GM19455 (cell line): ENCODE measurements at regions not wholly inside any gene's neighbourhood (a gene's known extent, or its start where the extent isn't known, plus 50 kb on each side); places are given as distances from the start of the nearest gene placed in this dataset.

Experiments
- ATAC-seq: cut with Tn5 transposase; IDR thresholded peaks from one replicate; pipeline ENCODE4 v1.9.1; 2021; ENCODE audit not compliant: unreplicated experiment

DNA sequence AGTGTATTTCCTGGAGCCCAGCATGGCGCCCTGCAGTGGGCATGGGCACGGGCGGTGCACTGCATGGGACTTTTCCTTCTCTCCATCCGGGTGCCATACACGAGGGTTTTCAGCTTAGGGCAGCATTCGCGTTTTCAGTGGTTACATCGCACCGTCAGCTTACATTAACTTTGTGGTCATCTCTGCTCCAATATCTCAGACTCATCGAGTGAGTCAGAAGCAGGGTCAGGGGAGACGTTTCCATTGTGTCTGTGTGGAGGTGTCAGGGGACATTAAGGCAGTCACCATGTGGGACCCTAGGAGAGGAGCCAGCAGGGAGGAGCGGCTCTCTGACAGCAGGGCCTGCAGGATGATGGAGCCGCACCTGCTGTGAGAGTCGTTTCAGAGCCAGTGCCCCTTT, 541.0 kb downstream of the FGF9 start:
- no peak for ATAC-seq

DNA sequence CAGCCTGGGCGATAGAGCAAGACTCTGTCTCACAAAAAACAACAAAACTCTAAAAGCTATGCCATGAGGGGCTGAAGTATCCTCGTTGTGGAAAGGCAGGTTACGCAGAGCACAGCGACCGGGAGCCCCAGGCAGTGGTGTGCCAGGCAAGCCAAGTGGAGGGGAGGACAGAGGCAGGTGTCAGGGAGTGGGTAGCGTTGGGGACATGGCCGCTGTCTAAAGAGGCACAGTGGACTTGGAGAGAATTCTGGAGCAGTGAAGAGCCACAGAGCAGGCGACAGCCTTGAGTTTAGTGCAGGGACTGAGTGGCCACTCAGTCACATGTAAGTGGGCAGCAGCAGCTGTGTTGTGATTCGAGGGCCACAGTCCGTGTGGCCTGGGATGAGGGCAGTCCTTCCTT, 541.7 kb downstream of the FGF9 start:
- ATAC-seq, result no peak

DNA sequence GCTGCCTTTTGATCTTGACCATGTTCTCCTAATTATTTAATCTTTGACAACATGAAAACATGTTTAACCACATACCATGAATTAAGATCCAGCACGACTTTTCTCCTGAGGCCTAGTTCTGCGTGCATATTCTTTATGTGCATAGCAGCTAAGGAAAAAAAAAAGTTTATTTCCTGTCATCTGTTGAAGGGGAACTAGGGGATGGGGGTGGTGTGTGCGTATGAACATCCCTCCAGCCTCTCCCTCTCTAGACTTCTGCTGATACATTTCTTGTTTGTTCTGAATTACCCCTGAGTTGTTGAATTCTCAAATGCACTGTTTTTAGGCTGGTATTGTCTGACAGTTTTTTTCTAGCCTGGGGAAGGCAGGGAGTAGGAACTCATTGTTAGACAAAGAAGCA, 543.3 kb downstream of the FGF9 start:
- ATAC-seq, result no peak

DNA sequence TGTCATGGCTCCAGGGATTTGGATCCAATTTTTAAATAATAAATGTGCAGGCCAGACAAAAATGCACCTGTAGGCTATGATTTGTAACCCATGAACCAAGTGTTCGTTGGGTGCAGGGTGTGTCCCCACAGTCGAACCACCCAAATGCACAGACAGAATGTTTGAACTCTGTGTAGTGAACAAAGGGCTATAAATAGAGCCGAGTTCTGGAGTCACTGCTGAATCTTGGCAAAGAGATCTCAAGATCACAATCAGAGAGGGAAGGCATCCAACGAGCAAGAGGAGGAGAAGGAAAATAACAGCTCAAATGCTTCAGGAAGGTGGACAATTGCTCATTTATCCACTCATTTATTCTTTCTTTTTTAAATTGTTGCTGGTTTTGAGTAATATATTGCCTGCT, 547.9 kb downstream of the FGF9 start:
- ATAC-seq, result no peak

DNA sequence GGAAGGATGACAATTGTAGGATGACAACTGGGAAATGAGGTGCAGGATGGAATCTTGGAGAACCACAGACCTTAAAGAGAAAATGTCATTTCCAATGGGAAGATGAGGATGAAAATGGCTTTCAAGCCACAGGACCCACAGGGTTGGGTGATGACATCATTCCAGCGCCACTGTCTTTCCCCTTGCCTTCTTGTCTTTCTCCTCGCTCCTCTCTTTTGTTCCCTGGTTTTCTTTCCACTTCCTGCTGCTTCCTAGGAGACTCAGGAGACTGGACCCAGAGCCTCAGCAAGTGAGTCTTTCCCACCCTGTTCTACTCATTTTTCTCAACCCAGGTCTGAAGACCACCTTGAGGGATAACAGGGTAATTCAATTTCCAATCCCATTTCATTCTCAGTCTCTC, 548.8 kb downstream of the FGF9 start:
- ATAC-seq, result no peak

DNA sequence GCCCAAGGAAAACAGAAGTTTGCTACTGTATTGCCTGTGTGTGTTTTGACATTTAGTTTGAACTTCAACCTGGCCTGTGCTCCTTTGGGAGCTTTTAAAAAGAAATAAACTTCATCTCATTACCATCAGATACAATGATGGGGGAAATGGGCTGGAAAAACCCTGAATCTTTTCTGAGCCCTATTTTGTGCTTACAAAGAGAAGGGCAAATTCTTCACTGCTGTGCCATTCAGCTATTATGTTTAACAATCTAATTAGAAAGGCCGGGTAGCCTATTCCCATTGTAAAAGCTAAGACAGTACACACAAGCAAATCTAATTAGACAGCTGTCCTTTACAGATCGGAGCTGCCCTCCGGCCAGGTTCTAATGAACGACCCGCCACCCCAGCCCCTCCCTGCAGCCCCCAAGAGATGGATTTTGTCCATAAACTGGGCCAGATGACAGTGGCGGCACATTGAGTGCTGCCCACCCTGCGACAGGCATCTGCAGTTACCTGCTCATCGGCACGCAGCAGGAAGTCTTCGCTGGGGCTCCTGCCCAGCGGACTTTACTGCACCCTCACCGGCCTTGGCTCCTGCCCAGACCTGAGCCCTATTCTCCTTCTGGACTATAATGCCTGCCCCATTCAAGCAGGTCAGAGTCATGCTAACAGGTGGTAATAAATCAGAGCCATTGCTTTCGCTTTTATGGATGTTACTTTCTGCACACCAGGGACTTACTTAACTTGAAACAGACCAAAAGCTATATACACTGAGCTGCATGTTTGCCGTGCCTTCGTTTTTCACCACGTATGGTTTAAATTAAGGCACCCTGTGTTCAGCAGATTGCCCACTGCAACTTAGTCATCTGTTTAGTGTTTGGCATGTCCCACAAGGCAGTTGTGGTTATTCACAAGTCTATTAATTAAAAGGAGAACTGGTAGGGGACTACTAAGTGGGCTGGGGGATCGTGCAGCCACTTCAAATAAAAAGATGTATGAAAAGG, 549.6 kb downstream of the FGF9 start:
- no peak for ATAC-seq

DNA sequence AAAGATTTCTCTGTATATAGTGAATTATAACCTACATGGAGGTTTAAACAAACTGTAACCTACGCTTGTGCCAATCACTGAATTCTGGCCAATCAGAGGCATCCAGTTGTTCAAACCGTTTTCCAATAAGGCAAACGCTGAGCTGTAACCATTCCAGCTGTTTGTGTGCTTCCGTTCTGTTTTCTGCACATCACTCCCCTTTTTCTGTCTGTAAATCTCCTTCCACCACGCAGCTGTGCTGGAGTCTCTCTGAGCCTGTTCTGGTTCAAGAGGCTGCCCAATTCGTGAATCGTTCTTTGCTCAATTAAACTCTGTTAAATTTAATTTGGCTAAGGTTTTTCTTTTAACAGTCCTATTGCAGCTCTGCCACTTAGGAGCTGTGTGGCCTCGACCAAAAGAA, 552.5 kb downstream of the FGF9 start:
- ATAC-seq, result no peak

DNA sequence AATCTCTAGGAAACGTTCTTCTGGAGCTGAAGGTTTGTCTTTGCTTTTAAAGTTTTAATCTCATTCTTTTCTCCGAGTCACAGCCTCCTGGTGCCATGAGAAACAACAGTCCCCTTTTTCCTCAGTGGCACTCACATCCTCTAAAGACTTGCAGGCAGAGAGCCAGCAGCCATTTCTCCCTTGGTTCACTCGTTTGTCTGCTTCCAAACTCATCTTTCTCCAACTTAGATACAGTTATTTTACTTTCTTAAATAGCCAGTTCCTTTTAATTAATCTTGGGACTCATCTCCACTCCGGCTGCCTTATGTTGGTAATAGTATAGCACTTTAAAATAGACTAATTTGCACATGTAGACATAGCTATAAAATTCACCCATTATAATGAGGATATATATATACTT, 555.2 kb downstream of the FGF9 start:
- ATAC-seq, result no peak

DNA sequence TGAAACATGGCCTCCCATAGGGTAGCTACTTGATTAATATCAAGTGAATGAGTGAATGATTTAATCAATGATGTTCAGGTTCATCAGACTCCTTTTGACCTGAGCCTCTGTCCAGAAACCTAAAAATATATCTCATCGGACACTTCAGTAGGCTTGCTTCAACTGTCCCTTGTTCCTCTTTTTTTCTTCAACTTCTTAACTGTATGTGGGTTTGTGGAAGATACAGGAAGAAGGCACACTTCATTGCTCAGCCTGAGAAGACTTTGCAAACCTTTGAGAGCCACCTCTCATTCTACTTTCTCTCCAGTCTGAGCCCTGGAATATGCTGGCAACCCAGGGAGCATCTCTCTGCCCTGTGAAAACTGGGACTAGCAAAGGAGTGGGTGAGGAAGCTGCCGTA, 557.0 kb downstream of the FGF9 start:
- ATAC-seq, result no peak

DNA sequence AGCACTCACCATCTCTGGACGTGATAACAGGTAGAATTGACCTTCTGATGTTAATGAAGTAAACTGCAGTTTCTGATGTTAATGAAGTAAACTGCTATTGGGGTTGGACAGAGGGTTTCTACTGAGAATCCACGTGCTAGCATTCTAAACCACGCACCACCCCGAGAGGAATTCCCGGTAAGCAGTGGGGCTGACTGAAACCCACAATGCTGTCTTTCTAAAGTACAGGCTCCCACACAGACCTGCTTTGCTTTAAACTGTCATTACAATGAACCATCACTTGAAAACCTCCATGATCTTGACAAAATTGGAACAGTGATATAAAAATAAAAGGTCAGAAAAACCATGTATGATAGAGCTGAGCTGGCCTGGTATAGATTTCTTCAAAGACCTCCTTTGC, 559.0 kb downstream of the FGF9 start:
- ATAC-seq, result no peak

DNA sequence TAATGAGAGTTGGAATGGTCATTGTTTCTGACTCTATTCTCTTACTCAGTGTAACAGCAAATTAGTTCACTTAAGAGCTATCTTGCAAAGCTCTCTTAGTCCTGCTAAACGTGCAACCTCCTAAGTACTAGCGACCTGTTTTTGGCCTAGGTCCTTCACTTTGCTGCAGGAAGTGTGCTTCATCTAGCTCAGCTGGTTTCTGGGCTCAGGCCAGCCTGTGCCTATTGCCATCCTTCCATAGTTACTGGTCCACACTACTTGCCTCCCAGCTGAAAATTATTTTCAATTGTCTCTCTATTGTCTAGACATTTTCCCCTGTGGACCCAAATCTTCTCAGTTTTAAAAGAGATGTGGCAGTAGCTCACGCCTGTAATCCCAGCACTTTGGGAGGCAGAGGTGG, 561.3 kb downstream of the FGF9 start:
- no peak for ATAC-seq

DNA sequence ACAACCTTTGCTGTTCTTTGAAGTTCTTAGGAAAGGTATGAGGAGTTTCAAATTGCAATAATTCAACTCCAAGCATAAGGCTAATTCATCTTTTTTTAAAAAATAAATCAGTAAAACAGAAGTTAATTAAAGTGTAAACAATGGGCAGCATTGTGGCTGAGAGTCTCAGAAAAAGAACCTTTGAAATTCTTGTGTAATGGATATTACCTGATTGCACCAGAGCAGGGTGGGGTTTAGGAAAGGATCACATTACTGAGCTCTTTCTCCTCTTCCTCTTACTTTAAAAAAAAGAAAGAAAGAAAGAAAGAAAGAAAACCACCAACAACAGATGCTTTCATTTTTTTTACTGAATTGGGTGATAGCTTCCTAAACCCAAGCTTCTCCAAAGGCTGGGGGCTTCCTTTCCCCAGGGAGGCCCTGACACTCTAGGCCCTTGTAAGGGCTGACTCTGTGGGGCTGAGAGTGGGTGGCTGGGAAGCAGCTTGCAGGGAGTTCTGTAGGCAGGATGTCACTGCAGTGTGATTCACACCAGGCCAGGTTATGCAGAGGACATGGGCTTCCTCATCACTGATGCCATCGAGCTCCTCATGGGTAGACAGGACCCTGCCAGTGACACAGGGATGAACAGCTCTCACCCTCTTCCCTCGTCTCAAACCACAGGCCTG, 564.5 kb downstream of the FGF9 start:
- ATAC-seq, result no peak

DNA sequence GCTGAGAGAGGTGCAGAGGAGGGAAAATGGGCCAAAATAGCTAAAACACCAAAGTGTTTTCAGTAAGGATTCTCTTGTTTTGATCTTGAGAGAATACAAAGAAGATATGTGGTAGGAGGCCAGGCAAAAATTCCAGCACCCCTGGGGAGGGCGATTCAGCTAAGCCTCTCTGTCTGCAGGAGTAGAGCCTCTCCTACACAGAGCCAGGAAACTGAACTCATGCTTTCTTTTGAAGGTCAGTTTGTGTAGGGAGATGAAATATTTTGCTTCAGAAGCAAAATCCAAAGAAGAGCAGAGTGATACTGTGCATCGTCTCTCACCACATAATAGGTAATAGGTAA, 565.0 kb downstream of the FGF9 start:
- ATAC-seq, result no peak

DNA sequence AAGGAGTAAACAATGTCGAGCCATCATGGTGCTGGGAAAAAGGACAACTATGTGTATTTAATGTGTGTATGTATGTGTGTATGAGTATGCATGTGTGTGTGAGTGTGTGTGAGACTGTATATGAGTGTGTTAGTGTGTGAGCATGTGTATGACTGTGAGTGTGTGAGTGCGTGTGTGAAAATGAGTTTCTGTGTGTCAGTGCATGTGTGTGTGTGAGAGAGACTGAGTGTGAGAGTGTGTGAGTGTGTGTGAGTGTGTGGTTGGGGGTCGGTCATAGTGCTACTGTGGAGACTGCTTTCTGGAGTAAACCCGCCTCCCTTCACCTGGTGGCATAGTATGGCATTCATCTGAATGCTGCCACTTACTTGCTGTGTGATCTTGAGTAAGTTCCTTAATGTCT, 567.4 kb downstream of the FGF9 start:
- ATAC-seq, result no peak

DNA sequence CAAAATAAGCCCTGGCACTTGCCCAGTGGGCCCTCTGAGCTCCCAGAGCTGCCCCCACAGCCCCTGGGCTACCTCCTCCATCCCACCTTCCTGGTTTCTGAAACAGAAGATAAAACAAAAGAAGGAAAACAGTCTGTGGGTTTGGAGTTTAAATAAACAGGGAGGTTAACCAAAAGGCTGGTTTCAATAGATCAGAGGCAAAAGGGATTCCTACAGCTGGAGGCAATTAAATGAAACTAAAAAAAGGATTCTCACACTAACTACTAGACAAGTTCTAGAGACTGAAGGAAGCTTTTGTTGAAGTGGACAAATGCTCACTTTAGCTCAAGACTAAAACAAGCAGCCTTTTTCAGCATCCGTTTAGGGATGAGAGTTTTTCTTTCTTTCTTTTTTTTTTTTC, 569.8 kb downstream of the FGF9 start:
- no peak for ATAC-seq

DNA sequence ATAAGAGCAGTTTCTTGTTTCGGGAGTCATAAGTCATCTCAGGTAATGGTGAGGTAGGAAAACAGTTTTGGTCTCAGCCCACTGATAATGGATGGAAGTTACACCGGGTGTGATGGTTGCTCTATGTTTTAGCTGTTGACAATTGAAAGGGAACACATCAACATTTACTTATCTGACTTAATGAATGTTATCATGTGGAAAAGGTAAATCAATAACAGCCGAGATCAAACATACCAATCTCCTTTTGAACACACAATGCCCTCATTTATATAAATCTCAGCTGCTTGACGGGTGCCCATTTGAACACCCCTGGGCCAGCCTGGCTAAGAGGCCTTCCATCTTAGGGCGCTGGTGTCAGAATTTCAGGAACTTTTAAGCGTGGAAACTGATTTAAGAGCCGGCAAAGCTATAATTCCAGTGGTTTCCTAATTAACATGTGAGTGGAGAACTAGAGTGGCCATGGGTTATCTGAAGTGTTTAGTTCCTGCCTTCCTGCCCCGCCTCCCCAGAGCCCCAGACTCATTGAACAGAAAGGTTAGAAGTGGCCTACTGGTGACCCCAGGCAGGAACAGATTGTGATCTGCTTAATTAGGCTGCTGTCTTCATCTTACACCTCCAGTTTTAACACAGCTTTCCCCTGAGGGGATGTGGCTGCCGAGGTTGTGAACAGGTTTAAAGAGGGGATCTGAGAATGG, 572.7 kb downstream of the FGF9 start:
- no peak for ATAC-seq

DNA sequence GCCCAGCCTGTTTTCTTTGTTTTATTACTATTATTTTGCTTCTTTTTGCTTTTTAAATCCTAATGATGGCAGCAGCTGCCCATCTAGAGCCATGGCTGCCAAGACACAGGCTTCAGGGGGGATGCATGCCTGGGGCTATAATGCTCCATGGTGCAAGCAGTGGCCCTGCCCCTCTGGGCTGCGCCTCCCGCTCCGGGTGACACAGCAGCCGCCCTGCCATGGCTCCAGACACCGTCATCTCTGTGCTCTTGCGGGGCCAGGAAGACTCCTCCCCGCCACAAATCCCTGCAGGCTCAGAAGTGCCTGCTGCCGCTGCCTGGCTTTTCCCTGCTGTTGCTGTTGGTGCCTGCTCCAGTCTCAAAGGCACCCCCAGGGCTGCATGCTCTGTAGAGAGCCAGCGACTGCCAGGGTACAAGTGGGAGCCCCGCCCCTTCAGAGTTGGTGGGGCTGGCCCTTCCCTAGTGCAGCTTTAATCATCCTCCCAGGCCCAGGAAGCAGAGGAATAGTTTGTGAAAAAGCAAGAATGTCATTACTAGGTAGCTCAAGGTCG, 581.5 kb downstream of the FGF9 start:
- ATAC-seq, result no peak

DNA sequence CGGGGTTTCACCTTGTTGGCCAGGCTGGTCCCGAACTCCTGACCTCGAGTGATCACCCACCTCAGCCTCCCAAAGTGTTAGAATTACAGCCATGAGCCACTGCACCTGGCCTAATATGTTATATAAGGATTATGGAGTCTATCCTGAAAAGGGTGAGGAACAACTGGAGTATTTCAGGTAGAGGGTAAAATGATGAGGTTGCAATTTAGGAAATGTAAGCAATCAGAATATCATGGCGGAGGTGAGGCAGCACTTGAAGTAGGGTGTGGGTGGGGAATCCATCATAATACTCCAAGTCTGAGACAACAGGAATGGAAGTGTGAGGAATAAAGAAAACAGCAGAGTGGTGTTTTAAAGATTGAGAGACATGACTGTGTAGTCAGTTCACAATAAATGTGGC, 582.2 kb downstream of the FGF9 start:
- no peak for ATAC-seq

DNA sequence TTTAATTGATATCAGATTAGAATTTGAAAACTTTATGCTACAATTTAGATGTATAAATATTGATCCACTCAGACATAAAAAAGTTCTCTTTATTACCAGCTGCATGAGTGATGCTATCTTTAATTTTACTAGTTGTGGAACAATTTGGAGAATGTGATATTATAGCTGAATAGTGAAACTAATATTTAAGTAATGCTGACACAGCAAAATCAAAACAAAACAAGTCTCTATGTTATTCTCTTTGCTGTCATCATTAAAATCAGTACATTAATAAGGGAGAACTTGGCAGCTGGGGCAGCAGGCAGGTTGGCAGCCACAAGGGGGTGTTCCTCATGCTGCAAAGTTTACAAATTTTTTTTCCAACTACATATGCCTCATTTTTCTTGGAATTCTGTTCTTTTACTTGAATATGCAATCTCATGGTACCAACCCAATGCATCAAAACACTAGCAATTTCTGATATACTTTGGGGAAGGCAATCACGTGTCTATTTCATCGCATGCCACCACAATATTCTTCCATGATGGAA, 585.3 kb downstream of the FGF9 start:
- ATAC-seq, result no peak

DNA sequence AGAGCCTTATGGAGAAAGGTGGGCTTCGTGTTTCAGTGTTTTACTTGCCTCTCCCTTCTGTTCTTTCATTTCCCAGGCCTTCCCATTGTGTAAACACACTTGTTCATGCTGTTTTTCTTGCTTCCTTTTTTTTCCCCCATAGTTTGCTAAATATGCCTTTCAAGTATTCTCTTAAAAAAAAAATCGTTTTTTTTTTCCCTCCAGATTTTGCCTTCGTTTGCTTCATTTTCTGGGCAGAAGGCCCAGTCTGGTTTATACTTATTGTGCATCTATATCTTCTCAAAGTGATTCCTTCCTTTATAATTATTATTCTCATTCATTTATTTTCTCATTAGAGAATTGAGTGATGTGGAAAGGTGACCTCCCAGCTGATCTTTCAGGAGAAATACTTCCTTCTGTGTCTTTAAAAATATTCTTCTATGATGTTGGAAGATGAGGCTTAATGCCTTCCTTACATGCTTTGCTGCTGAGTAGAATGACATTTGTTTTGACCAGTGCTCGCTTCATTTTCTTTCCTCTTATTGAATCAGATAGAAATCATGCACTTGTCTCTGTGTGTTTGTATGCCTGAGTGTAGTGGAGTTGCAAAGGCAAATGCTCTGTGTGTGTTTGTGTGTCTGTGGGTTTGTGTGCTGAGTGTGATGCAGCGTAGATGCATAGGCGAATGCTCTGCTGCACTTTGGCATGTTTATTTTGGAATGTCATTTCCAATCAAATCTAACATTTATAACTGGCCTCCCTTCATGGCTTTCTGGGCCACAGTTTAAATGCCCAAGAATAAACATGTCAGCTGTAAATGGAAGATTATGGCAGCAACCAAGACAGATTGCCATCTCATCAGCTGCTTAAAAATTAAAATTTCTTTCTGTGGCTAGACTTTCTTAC, 591.4 kb downstream of the FGF9 start:
- no peak for ATAC-seq
